ENCODE measurements at regions not wholly inside any gene's neighbourhood (a gene's known extent, or its start where the extent isn't known, plus 50 kb on each side); places are given as distances from the start of the nearest gene placed in this dataset.
"Not testable (repeated sequence)": the region's sequence is repeated elsewhere in the genome, so short reads cannot be mapped to it uniquely, and the experiment has no call there.

GRCh38 chr6:86609549-86610388 lies 327.6 kb upstream of the HTR1E start:
- ATAC-seq (no peak), DNase-seq (no peak)

- DNase-seq, ATAC-seq: not testable (repeated sequence)
Observed at GRCh38 chr6:86603364-86603763, 334.0 kb upstream of the HTR1E start.

- DNase-seq, ATAC-seq: not testable (repeated sequence)
Observed at GRCh38 chr6:86602093-86602492, 335.2 kb upstream of the HTR1E start.

- not testable (repeated sequence) for DNase-seq, ATAC-seq
Observed at GRCh38 chr6:86598969-86599368, 338.4 kb upstream of the HTR1E start.

- DNase-seq (no peak), ATAC-seq (no peak)
Observed at GRCh38 chr6:86595641-86596040, 341.7 kb upstream of the HTR1E start.

GRCh38 chr6:86586195-86586594 lies 351.1 kb upstream of the HTR1E start:
- DNase-seq (no peak), ATAC-seq (no peak)

GRCh38 chr6:86581833-86582232 lies 355.5 kb upstream of the HTR1E start:
- no peak for DNase-seq
- no peak for ATAC-seq

- no peak for ATAC-seq
- no peak for DNase-seq
Observed at GRCh38 chr6:86563197-86563596, 374.1 kb upstream of the HTR1E start.

- DNase-seq (no peak), ATAC-seq (no peak)
Observed at GRCh38 chr6:86558318-86558717, 379.0 kb upstream of the HTR1E start.

GRCh38 chr6:86537292-86537861 lies 400.0 kb upstream of the HTR1E start:
- ATAC-seq: no peak

GRCh38 chr6:86536121-86536520 lies 401.2 kb upstream of the HTR1E start:
- ATAC-seq (no peak), DNase-seq (no peak)

More at GRCh38 chr6:86537292-86537861, 400.0 kb upstream of the HTR1E start:
- DNase-seq: no peak

- ATAC-seq (no peak), DNase-seq (no peak)
Observed at GRCh38 chr6:86535100-86535499, 402.2 kb upstream of the HTR1E start.

- DNase-seq (no peak), ATAC-seq (no peak)
Observed at GRCh38 chr6:86529635-86530034, 407.7 kb upstream of the HTR1E start.

- ATAC-seq: no peak
- no peak for DNase-seq
Observed at GRCh38 chr6:86526238-86526637, 411.1 kb upstream of the HTR1E start.

GRCh38 chr6:86516087-86516486 lies 421.2 kb upstream of the HTR1E start:
- DNase-seq (no peak), ATAC-seq (no peak)

- DNase-seq (no peak), ATAC-seq (no peak)
Observed at GRCh38 chr6:86511962-86512361, 425.4 kb upstream of the HTR1E start.

- ATAC-seq (no peak), DNase-seq (no peak)
Observed at GRCh38 chr6:86508230-86508629, 429.1 kb upstream of the HTR1E start.

- DNase-seq: no peak
- ATAC-seq: no peak
Observed at GRCh38 chr6:86502497-86502896, 434.8 kb upstream of the HTR1E start.

- ATAC-seq: no peak
- no peak for DNase-seq
Observed at GRCh38 chr6:86500035-86500434, 437.3 kb upstream of the HTR1E start.

- ATAC-seq, DNase-seq: not testable (repeated sequence)
Observed at GRCh38 chr6:86489042-86489441, 448.3 kb upstream of the HTR1E start.

GRCh38 chr6:86487660-86488221 lies 449.6 kb upstream of the HTR1E start:
- no peak for DNase-seq
- peak; percentile 43 for ATAC-seq

GRCh38 chr6:86478316-86478715 lies 459.0 kb upstream of the HTR1E start:
- not testable (repeated sequence) for DNase-seq

GRCh38 chr6:86477500-86478148 lies 459.7 kb upstream of the HTR1E start:
- no peak for DNase-seq
- ATAC-seq: no peak

More at GRCh38 chr6:86478316-86478715, 459.0 kb upstream of the HTR1E start:
- ATAC-seq: not testable (repeated sequence)
